Mesodermal cell (in vitro differentiated cells): ENCODE measurements at regions not wholly inside any gene's neighbourhood (a gene's known extent, or its start where the extent isn't known, plus 50 kb on each side); places are given as distances from the start of the nearest gene placed in this dataset.
"Not testable (repeated sequence)": the region's sequence is repeated elsewhere in the genome, so short reads cannot be mapped to it uniquely, and the experiment has no call there.

Experiments
- H3K27ac ChIP-seq: 2 replicates; pipeline ENCODE4 v1.7.0; 2013; ENCODE audit warnings: mild to moderate bottlenecking, low read depth, low read length, moderate library complexity; ENCODE audit not compliant: severe bottlenecking
- H3K36me3 ChIP-seq: 2 replicates; pipeline ENCODE4 v1.7.1; 2013; ENCODE audit warnings: mild to moderate bottlenecking, low read length, moderate library complexity; ENCODE audit not compliant: control insufficient read depth, insufficient read depth
- H3K4me1 ChIP-seq: one replicate; pipeline ENCODE4 v1.7.1; 2013; ENCODE audit warnings: mild to moderate bottlenecking, low read length; ENCODE audit not compliant: insufficient read depth, control insufficient read depth, poor library complexity, severe bottlenecking
- H3K4me3 ChIP-seq: 2 replicates; pipeline ENCODE4 v1.7.0; 2013; ENCODE audit warnings: low read length, control low read depth, mild to moderate bottlenecking; ENCODE audit not compliant: insufficient read depth, poor library complexity, severe bottlenecking; ENCODE audit errors: extremely low read depth
- H3K9me3 ChIP-seq: 2 replicates; pipeline ENCODE4 v1.7.1; 2013; ENCODE audit warnings: mild to moderate bottlenecking, low read length, moderate library complexity; ENCODE audit not compliant: control insufficient read depth
- WGBS, 2 experiments: methylation state at CpG; one replicate each; pipeline ENCODE4 v1.1.5; 2013; ENCODE audit warnings: missing lambda C conversion rate in 2 of 2; ENCODE audit not compliant: insufficient coverage in 2 of 2; 5-methylcytosine and 5-hydroxymethylcytosine counted together

DNA sequence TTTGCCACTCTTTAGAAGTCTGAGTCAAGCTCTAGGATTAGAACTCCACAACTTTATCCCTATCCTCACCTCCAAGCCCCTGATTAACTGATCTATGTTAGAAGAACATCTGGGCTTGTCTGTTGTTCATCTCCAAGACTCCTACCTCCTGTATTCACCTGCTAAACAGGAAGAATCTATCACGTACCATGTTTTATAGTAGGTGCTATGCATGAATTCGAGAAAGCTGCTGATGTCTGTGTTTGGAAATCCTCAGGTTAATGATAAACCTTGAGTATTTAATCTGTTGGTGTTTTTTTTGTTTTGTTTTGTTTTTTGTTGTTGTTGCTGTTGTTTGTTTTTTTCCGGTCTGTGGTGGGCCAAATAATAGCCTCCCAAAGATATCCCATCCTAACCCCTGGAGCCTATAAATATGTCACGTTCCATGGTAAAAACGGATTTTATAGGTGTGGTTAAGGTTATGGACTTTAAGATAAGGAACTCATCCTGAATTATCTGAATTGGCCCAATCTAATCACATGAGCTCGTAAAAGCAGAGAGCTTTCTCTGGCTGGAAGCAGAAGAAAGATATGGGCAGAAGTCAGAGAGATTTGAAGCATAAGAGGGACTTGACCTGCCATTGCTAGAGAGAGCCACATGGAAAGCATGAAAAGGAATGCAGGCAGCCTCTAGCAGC lies 101.2 kb upstream of the DUSP21 start:
- no CpG with 5 or more reads among the region's 6 CpGs for WGBS, 2 experiments
- no peaks in the 10 kb centered on the region for H3K9me3 ChIP-seq
- H3K4me3 ChIP-seq: no peak overlapping the region
- no peaks in the 10 kb centered on the region for H3K36me3 ChIP-seq
- no peaks in the 10 kb centered on the region for H3K4me1 ChIP-seq
- H3K27ac ChIP-seq: no peak overlapping the region

- not testable (repeated sequence) for H3K9me3 ChIP-seq, H3K4me3 ChIP-seq, H3K36me3 ChIP-seq, H3K27ac ChIP-seq, H3K4me1 ChIP-seq
- WGBS, 2 experiments: 92% methylated on average over 3 of the region's 7 CpGs; no CpG with 5 or more reads in 1 of the 2 experiments
Observed at GRCh38 chrX:44741859-44742258, 102.0 kb upstream of the DUSP21 start.

- not testable (repeated sequence) for H3K27ac ChIP-seq, H3K4me1 ChIP-seq, H3K4me3 ChIP-seq, H3K36me3 ChIP-seq, H3K9me3 ChIP-seq
- no CpG with 5 or more reads among the region's 6 CpGs for WGBS, 2 experiments
Observed at GRCh38 chrX:44741458-44741857, 102.4 kb upstream of the DUSP21 start.

GRCh38 chrX:44735498-44735897 lies 108.3 kb upstream of the DUSP21 start:
- Histone ChIP-seq H3K9me3 (no peaks in the 10 kb centered on the region), H3K27ac (no peak overlapping the region)
- 80% methylated on average over 1 of the region's 2 CpGs; no CpG with 5 or more reads in 1 of the 2 experiments for WGBS, 2 experiments

DNA sequence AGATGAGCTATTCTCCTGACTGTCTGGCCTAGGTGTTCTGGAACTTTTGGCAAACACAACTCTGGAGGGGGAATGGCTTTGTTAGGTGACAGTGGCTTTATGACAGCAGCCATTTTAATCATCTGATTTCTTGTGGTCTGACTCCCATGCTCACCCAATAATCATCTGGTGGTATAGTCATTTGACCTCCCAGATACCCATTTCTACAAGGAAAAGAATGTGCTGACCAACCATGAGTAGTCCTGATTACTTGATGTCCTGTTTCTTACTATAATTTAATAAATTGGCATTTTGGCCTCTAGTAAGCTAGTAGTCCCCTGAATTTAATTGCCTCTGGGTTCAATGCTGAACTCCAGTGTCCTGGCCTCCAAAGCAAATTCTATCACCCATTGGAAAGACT lies 109.9 kb upstream of the DUSP21 start:
- H3K27ac ChIP-seq: no peak overlapping the region
- H3K4me1 ChIP-seq: no peaks in the 10 kb centered on the region
- H3K36me3 ChIP-seq: no peaks in the 10 kb centered on the region
- no peak overlapping the region for H3K4me3 ChIP-seq
- no peaks in the 10 kb centered on the region for H3K9me3 ChIP-seq

More at GRCh38 chrX:44735498-44735897, 108.3 kb upstream of the DUSP21 start:
- Histone ChIP-seq H3K4me3 (no peak overlapping the region), H3K36me3 (no peaks in the 10 kb centered on the region), H3K4me1 (no peaks in the 10 kb centered on the region)

DNA sequence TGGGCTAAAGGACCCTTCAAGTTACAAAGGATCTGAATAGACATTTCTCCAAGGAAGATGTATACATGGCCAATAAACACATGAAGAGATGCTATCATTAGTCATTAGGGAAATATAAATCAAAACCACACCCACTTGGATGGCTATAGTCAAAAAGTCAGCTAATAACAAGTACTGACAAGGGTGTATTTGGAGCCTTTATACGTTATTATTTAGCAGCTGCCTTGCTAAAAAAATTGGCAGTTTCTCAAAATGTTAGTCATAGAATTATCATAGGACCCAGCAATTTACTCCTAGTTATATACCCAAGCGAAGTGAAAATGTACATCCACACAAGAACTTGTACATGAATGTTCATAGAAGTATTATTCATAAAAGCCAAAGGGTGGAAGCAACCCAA lies 112.7 kb upstream of the DUSP21 start:
- Histone ChIP-seq H3K27ac (no peak overlapping the region), H3K4me3 (no peak overlapping the region), H3K4me1 (no peaks in the 10 kb centered on the region), H3K36me3 (no peaks in the 10 kb centered on the region), H3K9me3 (no peaks in the 10 kb centered on the region)
- no CpG with 5 or more reads among the region's 2 CpGs for WGBS, 2 experiments

- WGBS, 2 experiments: 83 to 100% methylated on average over 1 of the region's 5 CpGs
- no peaks in the 10 kb centered on the region for H3K9me3 ChIP-seq
Observed at GRCh38 chrX:44723426-44723825, 120.4 kb upstream of the DUSP21 start.

GRCh38 chrX:44708470-44708869 lies 135.4 kb upstream of the DUSP21 start:
- Histone ChIP-seq H3K4me3 (no peak overlapping the region), H3K36me3 (no peaks in the 10 kb centered on the region), H3K9me3 (no peaks in the 10 kb centered on the region), H3K4me1 (no peaks in the 10 kb centered on the region), H3K27ac (no peak overlapping the region)
- WGBS, 2 experiments: 89% methylated on average over 2 of the region's 5 CpGs; no CpG with 5 or more reads in 1 of the 2 experiments

More at GRCh38 chrX:44723426-44723825, 120.4 kb upstream of the DUSP21 start:
- no peak overlapping the region for H3K4me3 ChIP-seq
- H3K36me3 ChIP-seq: no peaks in the 10 kb centered on the region
- H3K4me1 ChIP-seq: no peaks in the 10 kb centered on the region
- no peak overlapping the region for H3K27ac ChIP-seq

DNA sequence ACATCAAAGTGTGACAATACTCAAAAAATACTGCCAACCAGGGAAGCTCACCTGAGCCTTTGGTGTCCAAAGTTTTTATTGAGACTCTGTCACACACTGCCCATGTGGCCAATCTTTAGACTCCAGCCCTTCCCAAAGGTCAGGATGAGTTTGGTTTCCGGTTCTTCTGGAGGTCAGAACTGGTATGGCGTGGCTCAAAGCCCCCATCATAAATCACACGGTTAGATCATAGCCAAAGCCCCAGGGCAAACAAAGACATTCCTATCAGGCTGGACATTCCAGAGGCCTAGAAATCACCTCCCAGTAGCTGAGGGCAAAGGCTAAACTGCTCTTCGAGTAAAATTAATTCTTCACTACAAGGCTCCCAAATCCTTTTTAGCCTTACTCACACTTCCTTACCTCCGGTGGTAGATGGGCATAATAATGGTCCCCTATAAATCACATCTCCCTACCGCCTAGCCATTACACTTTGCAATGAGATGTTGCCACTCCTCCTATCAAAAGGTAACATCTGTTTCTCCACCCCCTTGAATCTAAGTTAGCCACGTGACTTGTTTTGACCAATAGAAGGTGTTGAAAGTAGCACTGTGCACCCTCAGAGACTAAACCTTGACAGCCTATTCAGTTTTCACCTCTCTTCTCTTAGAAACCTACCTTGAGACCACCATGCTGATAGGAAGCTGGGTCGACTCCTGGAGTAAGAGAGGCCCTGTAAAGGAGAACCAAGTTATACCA lies 137.8 kb upstream of the DUSP21 start:
- no peaks in the 10 kb centered on the region for H3K9me3 ChIP-seq
- H3K4me3 ChIP-seq: no peak overlapping the region
- no peak overlapping the region for H3K27ac ChIP-seq
- 100% methylated on average over 1 of the region's 8 CpGs; no CpG with 5 or more reads in 1 of the 2 experiments for WGBS, 2 experiments
- H3K36me3 ChIP-seq: no peaks in the 10 kb centered on the region
- no peaks in the 10 kb centered on the region for H3K4me1 ChIP-seq

GRCh38 chrX:44698357-44698756 lies 145.5 kb upstream of the DUSP21 start:
- Histone ChIP-seq H3K4me1 (no peaks in the 10 kb centered on the region), H3K27ac (no peak overlapping the region), H3K36me3 (no peaks in the 10 kb centered on the region), H3K9me3 (no peaks in the 10 kb centered on the region), H3K4me3 (no peak overlapping the region)
- WGBS, 2 experiments: no CpG with 5 or more reads among the region's 3 CpGs

DNA sequence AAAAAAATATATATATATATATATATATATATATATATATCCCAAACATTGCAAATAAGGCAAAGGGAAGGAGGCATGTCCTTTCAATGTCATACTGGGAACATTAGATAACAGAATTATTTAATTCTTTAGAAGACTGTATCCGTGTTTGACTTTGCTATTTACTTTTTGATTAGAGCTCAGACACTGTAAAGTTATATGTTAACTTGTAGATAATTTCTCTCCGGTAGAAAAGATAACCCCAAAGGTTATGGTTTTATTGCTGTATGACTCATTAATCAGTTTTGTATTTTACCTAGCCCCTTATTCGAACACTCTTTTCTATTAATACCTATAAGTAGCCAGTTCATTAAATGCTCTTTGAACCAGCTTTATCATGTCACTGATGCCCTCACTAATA lies 150.6 kb upstream of the DUSP21 start:
- Histone ChIP-seq H3K4me1 (no peaks in the 10 kb centered on the region), H3K9me3 (no peaks in the 10 kb centered on the region), H3K27ac (no peak overlapping the region), H3K36me3 (no peaks in the 10 kb centered on the region), H3K4me3 (no peak overlapping the region)
- no CpG with 5 or more reads among the region's 3 CpGs for WGBS, 2 experiments
